Astrocyte (in vitro differentiated cells and primary cell): ENCODE measurements at regions not wholly inside any gene's neighbourhood (a gene's known extent, or its start where the extent isn't known, plus 50 kb on each side); places are given as distances from the start of the nearest gene placed in this dataset.

Experiments used
- CTCF ChIP-seq: IDR thresholded peaks from 2 replicates; pipeline ENCODE4 v1.5.1; 2011; ENCODE audit warnings: low read depth, mild to moderate bottlenecking, inconsistent platforms, low read length, moderate library complexity; ENCODE audit not compliant: insufficient read depth
- EZH2 ChIP-seq: IDR thresholded peaks from 2 replicates; pipeline ENCODE4 v1.6.1; 2012; ENCODE audit warnings: mild to moderate bottlenecking, low read length, inconsistent platforms; ENCODE audit not compliant: insufficient read depth

- TF ChIP-seq CTCF (no peak), EZH2 (no peak)
These were observed 677.5 kb downstream of the ZPLD1 start for GRCh38 chr3:103112273-103112672.
